Neural cell (in vitro differentiated cells): ENCODE measurements at regions not wholly inside any gene's neighbourhood (a gene's known extent, or its start where the extent isn't known, plus 50 kb on each side); places are given as distances from the start of the nearest gene placed in this dataset.

Experiments
- H2AFZ ChIP-seq: fragments of 200-600, 300-800 bp; sonication (generic), shearing (Covaris generic); 2 replicates; pipeline ENCODE4 v1.6.0; 2014; ENCODE audit warnings: low read depth, mild to moderate bottlenecking, antibody characterized with exemption, low read length, moderate library complexity
- H3F3A ChIP-seq: fragments of 200-600 bp; shearing (Covaris generic); 2 replicates; pipeline ENCODE4 v1.6.1; 2016; ENCODE audit warnings: mild to moderate bottlenecking, moderate library complexity, mixed read lengths, antibody characterized with exemption, low read length; ENCODE audit not compliant: insufficient read depth, poor library complexity, severe bottlenecking
- H3K27ac ChIP-seq: fragments of 200-600, 300-800 bp; sonication (generic), shearing (Covaris generic); 2 replicates; pipeline ENCODE4 v1.5.1; 2014; ENCODE audit warnings: mild to moderate bottlenecking, low read length, moderate library complexity
- H3K27me3 ChIP-seq: fragments of 300-800, 200-600 bp; sonication (generic), shearing (Covaris generic); 2 replicates; pipeline ENCODE4 v1.6.0; 2014; ENCODE audit warnings: mild to moderate bottlenecking, low read depth, low read length, moderate library complexity; ENCODE audit not compliant: insufficient read depth
- H3K36me3 ChIP-seq: fragments of 300-800, 200-600 bp; sonication (generic), shearing (Covaris generic); 2 replicates; pipeline ENCODE4 v1.5.1; 2014; ENCODE audit warnings: mild to moderate bottlenecking, antibody characterized with exemption, low read length, moderate library complexity; ENCODE audit not compliant: insufficient read depth
- H3K4me2 ChIP-seq: fragments of 300-800, 200-600 bp; sonication (generic), shearing (Covaris generic); 2 replicates; pipeline ENCODE4 v1.6.0; 2014; ENCODE audit warnings: mild to moderate bottlenecking, low read length
- H3K4me3 ChIP-seq: fragments of 300-800, 200-600 bp; sonication (generic), shearing (Covaris generic); 2 replicates; pipeline ENCODE4 v1.5.1; 2014; ENCODE audit warnings: mild to moderate bottlenecking, low read length, moderate library complexity
- H3K79me2 ChIP-seq: fragments of 200-600 bp; shearing (Covaris generic); replicated peaks from 2 replicates; pipeline ENCODE4 v1.6.0; 2014; ENCODE audit warnings: mild to moderate bottlenecking, low read length, moderate library complexity; ENCODE audit not compliant: insufficient read depth
- H3K9ac ChIP-seq: fragments of 300-800, 200-600 bp; sonication (generic), shearing (Covaris generic); 2 replicates; pipeline ENCODE4 v1.6.1; 2016; ENCODE audit warnings: mild to moderate bottlenecking, low read length, mixed read lengths
- H3K9me2 ChIP-seq: fragments of 200-600 bp; shearing (Covaris generic); 2 replicates; pipeline ENCODE4 v1.6.1; 2016; ENCODE audit warnings: mild to moderate bottlenecking, low read length, mixed read lengths; ENCODE audit not compliant: insufficient read depth
- H3K9me3 ChIP-seq: fragments of 200-600, 300-800 bp; sonication (generic), shearing (Covaris generic); 2 replicates; pipeline ENCODE4 v1.6.1; 2016; ENCODE audit warnings: mild to moderate bottlenecking, mixed run types, low read length, moderate library complexity, mixed read lengths
- H4K20me1 ChIP-seq: fragments of 200-600 bp; shearing (Covaris generic); 2 replicates; pipeline ENCODE4 v1.6.1; 2016; ENCODE audit warnings: mild to moderate bottlenecking, mixed run types; ENCODE audit not compliant: insufficient read depth
- EP300 ChIP-seq: fragments of 450-650 bp; conservative IDR thresholded peaks from 2 replicates; pipeline ENCODE4 v1.6.1; 2014; ENCODE audit warnings: antibody characterized with exemption, mild to moderate bottlenecking, moderate library complexity; ENCODE audit not compliant: poor library complexity, severe bottlenecking
- EZH2 ChIP-seq: fragments of 200-600, 300-800 bp; shearing (Covaris generic), sonication (generic); IDR thresholded peaks from 2 replicates; pipeline ENCODE4 v1.6.1; 2014; ENCODE audit warnings: antibody characterized with exemption, low read length, borderline replicate concordance, mild to moderate bottlenecking; ENCODE audit not compliant: insufficient read depth, poor library complexity, severe bottlenecking
- MXI1 ChIP-seq: fragments of 450-650 bp; conservative IDR thresholded peaks from 2 replicates; pipeline ENCODE4 v1.6.1; 2014; ENCODE audit warnings: antibody characterized with exemption, mild to moderate bottlenecking; ENCODE audit not compliant: poor library complexity, severe bottlenecking
- POLR2AphosphoS5 ChIP-seq: IDR thresholded peaks from 2 replicates; pipeline ENCODE4 v1.6.1; 2012
- RAD21 ChIP-seq: fragments of 450-650 bp; conservative IDR thresholded peaks from 2 replicates; pipeline ENCODE4 v1.6.1; 2014; ENCODE audit warnings: antibody characterized with exemption, mild to moderate bottlenecking, moderate library complexity
- SMC3 ChIP-seq: fragments of 450-650 bp; conservative IDR thresholded peaks from 2 replicates; pipeline ENCODE4 v1.6.1; 2014; ENCODE audit warnings: antibody characterized with exemption, mild to moderate bottlenecking, moderate library complexity; ENCODE audit not compliant: poor library complexity
- TF ChIP-seq, protein P1 (sequence below): IDR thresholded peaks from 2 replicates; pipeline ENCODE4 v1.6.1; 2012; ENCODE audit warnings: borderline replicate concordance
- TF ChIP-seq, protein P2 (sequence below): fragments of 450-650 bp; IDR thresholded peaks from 2 replicates; pipeline ENCODE4 v1.5.1; 2014; ENCODE audit warnings: antibody characterized with exemption, mild to moderate bottlenecking, moderate library complexity; ENCODE audit not compliant: poor library complexity, severe bottlenecking

DNA sequence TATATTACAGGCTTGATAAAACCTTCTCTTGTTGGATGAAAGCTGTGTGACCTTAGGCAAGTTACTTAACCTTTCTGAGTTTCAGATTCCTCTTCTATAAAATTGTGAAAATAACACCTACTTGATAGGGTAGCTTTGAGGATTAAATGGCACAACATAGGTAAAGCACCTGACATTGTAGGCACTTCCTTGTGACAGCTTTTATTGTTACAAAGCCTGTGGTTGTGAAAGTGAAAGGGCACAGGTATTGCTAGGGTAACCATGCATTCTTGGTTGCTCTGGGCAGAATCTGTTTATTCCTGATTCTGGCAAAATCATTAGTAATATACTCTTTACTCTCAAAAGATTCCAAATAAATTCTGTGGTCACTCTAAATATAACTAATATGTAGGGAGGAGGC, 493.4 kb downstream of the OLFM4 start:
- no peaks in the 10 kb centered on the region for H3K36me3 ChIP-seq
- no peak overlapping the region for H3K27ac ChIP-seq
- no peak overlapping the region for H3K4me3 ChIP-seq
- no peaks in the 10 kb centered on the region for H3K9me3 ChIP-seq
- TF ChIP-seq, protein P1, sequence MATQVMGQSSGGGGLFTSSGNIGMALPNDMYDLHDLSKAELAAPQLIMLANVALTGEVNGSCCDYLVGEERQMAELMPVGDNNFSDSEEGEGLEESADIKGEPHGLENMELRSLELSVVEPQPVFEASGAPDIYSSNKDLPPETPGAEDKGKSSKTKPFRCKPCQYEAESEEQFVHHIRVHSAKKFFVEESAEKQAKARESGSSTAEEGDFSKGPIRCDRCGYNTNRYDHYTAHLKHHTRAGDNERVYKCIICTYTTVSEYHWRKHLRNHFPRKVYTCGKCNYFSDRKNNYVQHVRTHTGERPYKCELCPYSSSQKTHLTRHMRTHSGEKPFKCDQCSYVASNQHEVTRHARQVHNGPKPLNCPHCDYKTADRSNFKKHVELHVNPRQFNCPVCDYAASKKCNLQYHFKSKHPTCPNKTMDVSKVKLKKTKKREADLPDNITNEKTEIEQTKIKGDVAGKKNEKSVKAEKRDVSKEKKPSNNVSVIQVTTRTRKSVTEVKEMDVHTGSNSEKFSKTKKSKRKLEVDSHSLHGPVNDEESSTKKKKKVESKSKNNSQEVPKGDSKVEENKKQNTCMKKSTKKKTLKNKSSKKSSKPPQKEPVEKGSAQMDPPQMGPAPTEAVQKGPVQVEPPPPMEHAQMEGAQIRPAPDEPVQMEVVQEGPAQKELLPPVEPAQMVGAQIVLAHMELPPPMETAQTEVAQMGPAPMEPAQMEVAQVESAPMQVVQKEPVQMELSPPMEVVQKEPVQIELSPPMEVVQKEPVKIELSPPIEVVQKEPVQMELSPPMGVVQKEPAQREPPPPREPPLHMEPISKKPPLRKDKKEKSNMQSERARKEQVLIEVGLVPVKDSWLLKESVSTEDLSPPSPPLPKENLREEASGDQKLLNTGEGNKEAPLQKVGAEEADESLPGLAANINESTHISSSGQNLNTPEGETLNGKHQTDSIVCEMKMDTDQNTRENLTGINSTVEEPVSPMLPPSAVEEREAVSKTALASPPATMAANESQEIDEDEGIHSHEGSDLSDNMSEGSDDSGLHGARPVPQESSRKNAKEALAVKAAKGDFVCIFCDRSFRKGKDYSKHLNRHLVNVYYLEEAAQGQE, result no peak
- TF ChIP-seq, protein P2, sequence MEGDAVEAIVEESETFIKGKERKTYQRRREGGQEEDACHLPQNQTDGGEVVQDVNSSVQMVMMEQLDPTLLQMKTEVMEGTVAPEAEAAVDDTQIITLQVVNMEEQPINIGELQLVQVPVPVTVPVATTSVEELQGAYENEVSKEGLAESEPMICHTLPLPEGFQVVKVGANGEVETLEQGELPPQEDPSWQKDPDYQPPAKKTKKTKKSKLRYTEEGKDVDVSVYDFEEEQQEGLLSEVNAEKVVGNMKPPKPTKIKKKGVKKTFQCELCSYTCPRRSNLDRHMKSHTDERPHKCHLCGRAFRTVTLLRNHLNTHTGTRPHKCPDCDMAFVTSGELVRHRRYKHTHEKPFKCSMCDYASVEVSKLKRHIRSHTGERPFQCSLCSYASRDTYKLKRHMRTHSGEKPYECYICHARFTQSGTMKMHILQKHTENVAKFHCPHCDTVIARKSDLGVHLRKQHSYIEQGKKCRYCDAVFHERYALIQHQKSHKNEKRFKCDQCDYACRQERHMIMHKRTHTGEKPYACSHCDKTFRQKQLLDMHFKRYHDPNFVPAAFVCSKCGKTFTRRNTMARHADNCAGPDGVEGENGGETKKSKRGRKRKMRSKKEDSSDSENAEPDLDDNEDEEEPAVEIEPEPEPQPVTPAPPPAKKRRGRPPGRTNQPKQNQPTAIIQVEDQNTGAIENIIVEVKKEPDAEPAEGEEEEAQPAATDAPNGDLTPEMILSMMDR, result no peak
- no peak for TF ChIP-seq POLR2AphosphoS5
- TF ChIP-seq EZH2, result no peak
- no peak for TF ChIP-seq MXI1
- no peak for TF ChIP-seq RAD21
- TF ChIP-seq SMC3, result no peak
- no peak for TF ChIP-seq EP300
- H3F3A ChIP-seq, result no peaks in the 10 kb centered on the region
- no peaks in the 10 kb centered on the region for H3K79me2 ChIP-seq
- H3K4me2 ChIP-seq, result no peak overlapping the region
- H3K9me2 ChIP-seq, result no peaks in the 10 kb centered on the region
- H3K9ac ChIP-seq, result no peak overlapping the region
- no peak overlapping the region for H2AFZ ChIP-seq
- no peaks in the 10 kb centered on the region for H4K20me1 ChIP-seq
- no peaks in the 10 kb centered on the region for H3K27me3 ChIP-seq

DNA sequence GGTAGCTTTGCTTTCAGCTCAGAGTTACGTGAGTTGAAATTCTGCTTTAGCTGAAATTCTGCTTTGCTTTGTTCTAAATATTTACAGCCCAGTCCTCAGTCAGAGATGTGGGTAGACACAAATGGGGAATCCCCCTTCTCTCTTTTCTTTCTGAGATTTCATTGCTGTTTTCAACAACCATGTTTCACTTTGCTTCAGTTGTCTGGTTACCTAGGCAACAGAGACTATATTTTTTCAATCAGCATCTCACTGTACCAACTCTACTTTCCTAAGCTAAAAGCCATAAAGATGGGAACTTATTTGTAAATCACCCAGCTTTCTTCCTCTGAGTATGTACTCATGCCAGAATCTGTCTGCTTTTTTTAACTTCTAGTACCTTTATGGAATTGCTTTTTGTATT, 509.0 kb downstream of the OLFM4 start:
- Histone ChIP-seq H3K79me2 (no peaks in the 10 kb centered on the region), H3K9me2 (no peaks in the 10 kb centered on the region), H2AFZ (no peak overlapping the region), H3K36me3 (no peaks in the 10 kb centered on the region), H3K9me3 (no peaks in the 10 kb centered on the region), H3K4me3 (peak overlapping the region; percentile 2), H3K4me2 (peak overlapping the region; percentile 1), H3F3A (no peaks in the 10 kb centered on the region), H3K27me3 (no peaks in the 10 kb centered on the region), H4K20me1 (no peaks in the 10 kb centered on the region), H3K27ac (peak overlapping the region; percentile 29), H3K9ac (no peak overlapping the region)
- no peak for TF ChIP-seq EZH2
- TF ChIP-seq RAD21, result peak; percentile 31
- TF ChIP-seq, protein P2, result no peak
- peak; percentile 38 for TF ChIP-seq POLR2AphosphoS5
- TF ChIP-seq EP300, result peak; percentile 51
- TF ChIP-seq, protein P1, result no peak
